Adrenal gland (tissue), 9 donors: ENCODE measurements at regions not wholly inside any gene's neighbourhood (a gene's known extent, or its start where the extent isn't known, plus 50 kb on each side); places are given as distances from the start of the nearest gene placed in this dataset.

Source experiments
- DNase-seq, 7 donors: peaks; one replicate each; pipeline ENCODE4 v3.0.0-alpha.2; 2019 to 2020
- H3K27ac ChIP-seq, 5 donors: fragments of 200-600 bp; sonication (generic) in 4 of 5; 1 replicate in 3 of 5; 2 replicates in 2 of 5; pipeline versions ENCODE4 v1.5.1 to v1.8.0; 2016 to 2020; ENCODE audit warnings: mild to moderate bottlenecking in 1 of 5
- H3K27me3 ChIP-seq: fragments of 200-600 bp; 2 replicates; pipeline ENCODE4 v1.8.0; 2021
- H3K36me3 ChIP-seq, 2 donors: fragments of 200-600 bp; replicated peaks in 1 of 2; 1 replicate in 1 of 2; 2 replicates in 1 of 2; pipeline versions ENCODE4 v1.5.1 to v1.8.0; 2018 to 2022
- H3K4me1 ChIP-seq, 2 donors: fragments of 200-600 bp; replicated peaks in 1 of 2; 1 replicate in 1 of 2; 2 replicates in 1 of 2; pipeline versions ENCODE4 v1.5.1 to v1.8.0; 2018 to 2021
- H3K4me3 ChIP-seq, 4 donors: fragments of 200-600 bp; sonication (generic) in 3 of 4; one replicate each; pipeline ENCODE4 v1.5.1; 2016 to 2018
- H3K9me3 ChIP-seq, 3 donors: fragments of 200-600 bp; sonication (generic) in 1 of 3; replicated peaks in 1 of 3; 1 replicate in 2 of 3; 2 replicates in 1 of 3; pipeline versions ENCODE4 v1.5.1 to v1.8.0; 2016 to 2021
- POLR2A ChIP-seq, 2 donors: fragments of 450-650 bp; IDR thresholded peaks; one replicate each; pipeline ENCODE4 v1.6.1; 2017; ENCODE audit warnings: antibody characterized with exemption in 2 of 2, mild to moderate bottlenecking in 2 of 2, moderate library complexity in 1 of 2
- WGBS, 4 donors: extraction: QIAGEN DNeasy Blood & Tissue Kit in 2 of 4; methylation state at CpG; one replicate each; pipeline versions ENCODE4 v1.1.5 to v1.1.7; 2013 to 2017; 5-methylcytosine and 5-hydroxymethylcytosine counted together
- intact Hi-C, 2 donors: fragments of 100-400 bp; cut with DNase I; formaldehyde crosslinking; loops; one replicate each; pipeline versions ENCODE4 v1.14.1 to v1.15.0; 2022 to 2023
- TF ChIP-seq, protein P1 (sequence below), 6 experiments: fragments of 450-650 bp in 4 of 6; fragments of 200-600 bp in 2 of 6; sonication (generic) in 1 of 6; IDR thresholded peaks; 1 replicate in 5 of 6; 2 replicates in 1 of 6; pipeline versions ENCODE4 v1.5.1 to v1.8.0; 2016 to 2021; ENCODE audit warnings: antibody characterized with exemption in 6 of 6, mild to moderate bottlenecking in 2 of 6, moderate library complexity in 1 of 6
- donor health status: healthy with polysubstance abuse.
- donor health status: Bipolar disorder and iron deficiency.
- donor health status: DM: yes; HTN: yes; CAD: no.
- donor health status: DM: no; HTN: no; CAD: no.
- donor health status: DM: no; HTN: no; CAD: no.

DNA sequence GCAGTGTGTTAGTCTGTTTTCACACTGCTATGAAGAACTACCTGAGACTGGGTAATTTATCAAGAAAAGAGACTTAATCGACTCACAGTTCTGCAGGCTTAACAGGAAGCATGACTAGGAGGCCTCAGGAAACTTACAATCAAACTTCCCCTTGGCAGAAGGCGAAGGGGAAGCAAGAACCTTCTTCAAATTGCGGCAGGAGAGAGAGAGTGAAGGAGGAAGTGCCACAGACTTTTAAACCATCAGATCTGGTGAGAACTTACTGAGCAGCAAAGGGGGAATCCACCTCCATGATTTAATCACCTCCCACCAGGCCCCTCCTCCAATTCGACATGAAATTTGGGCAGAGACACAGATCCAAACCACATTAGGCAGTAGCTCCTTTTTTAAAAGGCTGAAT, 59.2 kb upstream of the LEF1 start:
- no peak for DNase-seq
- Histone ChIP-seq H3K27me3 (no peaks in the 10 kb centered on the region), H3K9me3 (no peaks in the 10 kb centered on the region), H3K27ac (no peak overlapping the region), H3K36me3 (no peaks in the 10 kb centered on the region), H3K4me3 (no peak overlapping the region), H3K4me1 (no peaks in the 10 kb centered on the region)
- 65 to 73% (median 68%) methylated on average over 4 of the region's 4 CpGs for WGBS, 4 donors
- intact Hi-C loops = no loop called here
- no peak for TF ChIP-seq POLR2A (IDR thresholded peaks at IDR 0.05)
- TF ChIP-seq, protein P1, sequence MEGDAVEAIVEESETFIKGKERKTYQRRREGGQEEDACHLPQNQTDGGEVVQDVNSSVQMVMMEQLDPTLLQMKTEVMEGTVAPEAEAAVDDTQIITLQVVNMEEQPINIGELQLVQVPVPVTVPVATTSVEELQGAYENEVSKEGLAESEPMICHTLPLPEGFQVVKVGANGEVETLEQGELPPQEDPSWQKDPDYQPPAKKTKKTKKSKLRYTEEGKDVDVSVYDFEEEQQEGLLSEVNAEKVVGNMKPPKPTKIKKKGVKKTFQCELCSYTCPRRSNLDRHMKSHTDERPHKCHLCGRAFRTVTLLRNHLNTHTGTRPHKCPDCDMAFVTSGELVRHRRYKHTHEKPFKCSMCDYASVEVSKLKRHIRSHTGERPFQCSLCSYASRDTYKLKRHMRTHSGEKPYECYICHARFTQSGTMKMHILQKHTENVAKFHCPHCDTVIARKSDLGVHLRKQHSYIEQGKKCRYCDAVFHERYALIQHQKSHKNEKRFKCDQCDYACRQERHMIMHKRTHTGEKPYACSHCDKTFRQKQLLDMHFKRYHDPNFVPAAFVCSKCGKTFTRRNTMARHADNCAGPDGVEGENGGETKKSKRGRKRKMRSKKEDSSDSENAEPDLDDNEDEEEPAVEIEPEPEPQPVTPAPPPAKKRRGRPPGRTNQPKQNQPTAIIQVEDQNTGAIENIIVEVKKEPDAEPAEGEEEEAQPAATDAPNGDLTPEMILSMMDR (IDR thresholded peaks at IDR 0.05) = no peak

GRCh38 chr4:108224611-108225053, 55.9 kb upstream of the LEF1 start:
- peak in 6 of 7 donors; percentile 17 to 60 (median 51) for DNase-seq
- Histone ChIP-seq H3K4me1 (no peaks in the 10 kb centered on the region), H3K36me3 (no peaks in the 10 kb centered on the region), H3K9me3 (no peaks in the 10 kb centered on the region), H3K27ac (no peak overlapping the region), H3K4me3 (no peak overlapping the region), H3K27me3 (no peaks in the 10 kb centered on the region)
- TF ChIP-seq, protein P1 (IDR thresholded peaks at IDR 0.05) = no peak
- TF ChIP-seq POLR2A (IDR thresholded peaks at IDR 0.05) = no peak
- WGBS, 4 donors = 51 to 59% (median 56%) methylated on average over 6 of the region's 6 CpGs
- intact Hi-C loops = no loop called here

- Histone ChIP-seq H3K4me3 (no peak overlapping the region), H3K27me3 (no peaks in the 10 kb centered on the region), H3K9me3 (no peaks in the 10 kb centered on the region), H3K27ac (no peak overlapping the region), H3K4me1 (no peaks in the 10 kb centered on the region), H3K36me3 (no peaks in the 10 kb centered on the region)
- TF ChIP-seq POLR2A (IDR thresholded peaks at IDR 0.05) = no peak
- DNase-seq = no peak
- intact Hi-C loops = no loop called here
These were observed 54.6 kb upstream of the LEF1 start for GRCh38 chr4:108223313-108223712.

DNA sequence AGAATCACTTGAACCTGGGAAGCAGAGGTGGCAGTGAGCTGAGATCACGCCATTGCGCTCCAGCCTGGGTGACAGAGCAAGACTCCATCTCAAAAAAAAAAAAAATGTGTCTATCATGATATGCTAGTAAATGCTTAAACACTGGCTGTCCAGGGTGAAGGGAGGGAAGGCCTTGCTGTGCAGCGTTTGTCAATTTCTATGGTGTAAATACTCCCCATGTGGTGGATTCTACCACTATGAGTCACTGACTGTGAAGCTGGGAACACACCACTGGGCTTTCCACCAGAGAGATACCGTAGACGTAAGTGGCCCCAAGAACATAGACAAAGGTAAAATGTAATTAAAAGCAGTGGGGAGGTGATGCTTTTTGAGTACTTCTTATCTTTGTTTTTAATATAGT, 51.3 kb upstream of the LEF1 start:
- 95 to 97% (median 96%) methylated on average over 5 of the region's 5 CpGs for WGBS, 4 donors
- intact Hi-C loops = no loop called here
- no peak overlapping the region for H3K4me3 ChIP-seq
- H3K4me1 ChIP-seq = no peaks in the 10 kb centered on the region
- H3K27me3 ChIP-seq = no peaks in the 10 kb centered on the region
- H3K27ac ChIP-seq = no peak overlapping the region
- H3K36me3 ChIP-seq = no peaks in the 10 kb centered on the region
- no peaks in the 10 kb centered on the region for H3K9me3 ChIP-seq
- no peak for DNase-seq
- no peak for TF ChIP-seq POLR2A (IDR thresholded peaks at IDR 0.05)
- TF ChIP-seq, protein P1 (IDR thresholded peaks at IDR 0.05) = no peak
